ENCODE measurements at regions not wholly inside any gene's neighbourhood (a gene's known extent, or its start where the extent isn't known, plus 50 kb on each side); places are given as distances from the start of the nearest gene placed in this dataset.

GRCh38 chr1:239800861-239801260 lies 290.8 kb upstream of the FMN2 start:
- peaks cover 1% of the 10 kb centered on the region for H3K27me3 Mint-ChIP-seq (ENCODE audit: unreplicated experiment)
- DNase-seq = no peak
- no peaks in the 10 kb centered on the region for H3K4me1 Mint-ChIP-seq (ENCODE audit: low read depth, unreplicated experiment)

GRCh38 chr1:239802275-239802674 lies 289.4 kb upstream of the FMN2 start:
- no peaks in the 10 kb centered on the region for H3K9me3 Mint-ChIP-seq (ENCODE audit: unreplicated experiment)
- H3K27ac Mint-ChIP-seq (ENCODE audit: unreplicated experiment) = no peak overlapping the region
- no peak for DNase-seq
- no peaks in the 10 kb centered on the region for H3K36me3 Mint-ChIP-seq (ENCODE audit: unreplicated experiment)
- no peak overlapping the region for H3K4me3 Mint-ChIP-seq (ENCODE audit: unreplicated experiment)
- H3K4me1 Mint-ChIP-seq (ENCODE audit: low read depth, unreplicated experiment) = no peaks in the 10 kb centered on the region
- H3K27me3 Mint-ChIP-seq (ENCODE audit: unreplicated experiment) = peaks cover 2% of the 10 kb centered on the region
- no peak for TF ChIP-seq CTCF (IDR thresholded peaks at IDR 0.05; ENCODE audit: partially characterized antibody, unreplicated experiment)

More at GRCh38 chr1:239800861-239801260, 290.8 kb upstream of the FMN2 start:
- TF ChIP-seq CTCF (IDR thresholded peaks at IDR 0.05; ENCODE audit: partially characterized antibody, unreplicated experiment) = no peak
- Mint-ChIP-seq H3K9me3 (ENCODE audit: unreplicated experiment) (no peaks in the 10 kb centered on the region), H3K36me3 (ENCODE audit: unreplicated experiment) (no peaks in the 10 kb centered on the region), H3K27ac (ENCODE audit: unreplicated experiment) (no peak overlapping the region), H3K4me3 (ENCODE audit: unreplicated experiment) (no peak overlapping the region)

- no peaks in the 10 kb centered on the region for H3K36me3 Mint-ChIP-seq (ENCODE audit: unreplicated experiment)
- no peaks in the 10 kb centered on the region for H3K9me3 Mint-ChIP-seq (ENCODE audit: unreplicated experiment)
- H3K27me3 Mint-ChIP-seq (ENCODE audit: unreplicated experiment) = peaks cover 2% of the 10 kb centered on the region
- no peak for DNase-seq
- no peak overlapping the region for H3K27ac Mint-ChIP-seq (ENCODE audit: unreplicated experiment)
- no peak for TF ChIP-seq CTCF (IDR thresholded peaks at IDR 0.05; ENCODE audit: partially characterized antibody, unreplicated experiment)
- no peaks in the 10 kb centered on the region for H3K4me1 Mint-ChIP-seq (ENCODE audit: low read depth, unreplicated experiment)
- H3K4me3 Mint-ChIP-seq (ENCODE audit: unreplicated experiment) = no peak overlapping the region
Observed at GRCh38 chr1:239803781-239804180, 287.9 kb upstream of the FMN2 start.

GRCh38 chr1:239804266-239804665 lies 287.4 kb upstream of the FMN2 start:
- no peak overlapping the region for H3K27ac Mint-ChIP-seq (ENCODE audit: unreplicated experiment)

GRCh38 chr1:239805042-239805441 lies 286.6 kb upstream of the FMN2 start:
- Mint-ChIP-seq H3K9me3 (ENCODE audit: unreplicated experiment) (peaks cover 2% of the 10 kb centered on the region), H3K36me3 (ENCODE audit: unreplicated experiment) (no peaks in the 10 kb centered on the region), H3K4me1 (ENCODE audit: low read depth, unreplicated experiment) (peaks cover 4% of the 10 kb centered on the region), H3K27ac (ENCODE audit: unreplicated experiment) (no peak overlapping the region), H3K27me3 (ENCODE audit: unreplicated experiment) (peaks cover 2% of the 10 kb centered on the region), H3K4me3 (ENCODE audit: unreplicated experiment) (no peak overlapping the region)
- DNase-seq = no peak
- TF ChIP-seq CTCF (IDR thresholded peaks at IDR 0.05; ENCODE audit: partially characterized antibody, unreplicated experiment) = no peak

More at GRCh38 chr1:239804266-239804665, 287.4 kb upstream of the FMN2 start:
- Mint-ChIP-seq H3K9me3 (ENCODE audit: unreplicated experiment) (no peaks in the 10 kb centered on the region), H3K27me3 (ENCODE audit: unreplicated experiment) (peaks cover 2% of the 10 kb centered on the region), H3K36me3 (ENCODE audit: unreplicated experiment) (no peaks in the 10 kb centered on the region), H3K4me1 (ENCODE audit: low read depth, unreplicated experiment) (no peaks in the 10 kb centered on the region), H3K4me3 (ENCODE audit: unreplicated experiment) (no peak overlapping the region)
- TF ChIP-seq CTCF (IDR thresholded peaks at IDR 0.05; ENCODE audit: partially characterized antibody, unreplicated experiment) = no peak
- no peak for DNase-seq

All from glutamatergic neuron (in vitro differentiated cells).